Thymus (tissue), 11 donors: ENCODE measurements at regions not wholly inside any gene's neighbourhood (a gene's known extent, or its start where the extent isn't known, plus 50 kb on each side); places are given as distances from the start of the nearest gene placed in this dataset.

ENCODE experiments used
- DNase-seq, 9 donors: peaks; one replicate each; pipeline ENCODE4 v3.0.0-alpha.2; 2013; ENCODE audit warnings: low spot score in 9 of 9, low read depth in 6 of 9, missing footprints in 1 of 9
- H3K27ac ChIP-seq, 2 donors: one replicate each; pipeline ENCODE4 v1.5.1; 2013; ENCODE audit warnings: control low read depth in 1 of 2, low read depth in 1 of 2, low read length in 1 of 2, mild to moderate bottlenecking in 1 of 2, moderate library complexity in 1 of 2
- H3K27me3 ChIP-seq, 2 donors: one replicate each; pipeline ENCODE4 v1.5.1; 2013; ENCODE audit warnings: low read length in 1 of 2; ENCODE audit not compliant: control insufficient read depth in 2 of 2, insufficient read depth in 1 of 2
- H3K36me3 ChIP-seq, 2 donors: one replicate each; pipeline ENCODE4 v1.5.1; 2013; ENCODE audit warnings: low read length in 1 of 2, mild to moderate bottlenecking in 1 of 2, moderate library complexity in 1 of 2; ENCODE audit not compliant: control insufficient read depth in 2 of 2, insufficient read depth in 2 of 2
- H3K4me1 ChIP-seq, 2 donors: one replicate each; pipeline ENCODE4 v1.5.1; 2013; ENCODE audit warnings: low read length in 2 of 2; ENCODE audit not compliant: control insufficient read depth in 2 of 2, insufficient read depth in 2 of 2
- H3K4me3 ChIP-seq, 2 donors: one replicate each; pipeline ENCODE4 v1.5.1; 2013; ENCODE audit warnings: low read length in 2 of 2, control low read depth in 1 of 2, mild to moderate bottlenecking in 1 of 2
- H3K9me3 ChIP-seq, 2 donors: one replicate each; pipeline ENCODE4 v1.5.1; 2013; ENCODE audit warnings: low read length in 1 of 2, mild to moderate bottlenecking in 1 of 2; ENCODE audit not compliant: control insufficient read depth in 2 of 2, insufficient read depth in 1 of 2
- WGBS: extraction: QIAGEN DNeasy Blood & Tissue Kit; methylation state at CpG from one replicate; pipeline ENCODE4 v1.1.7; 2013; 5-methylcytosine and 5-hydroxymethylcytosine counted together
- donor health status: healthy.

- Histone ChIP-seq H3K9me3 (no peaks in the 10 kb centered on the region), H3K27ac (no peak overlapping the region), H3K27me3 (no peaks in the 10 kb centered on the region), H3K4me1 (no peaks in the 10 kb centered on the region), H3K36me3 (no peaks in the 10 kb centered on the region), H3K4me3 (no peak overlapping the region)
- DNase-seq: no peak
- 95% methylated on average over 5 of the region's 5 CpGs for WGBS
These were observed 410.6 kb downstream of the SPRY1 start for GRCh38 chr4:123807187-123807586.

DNA sequence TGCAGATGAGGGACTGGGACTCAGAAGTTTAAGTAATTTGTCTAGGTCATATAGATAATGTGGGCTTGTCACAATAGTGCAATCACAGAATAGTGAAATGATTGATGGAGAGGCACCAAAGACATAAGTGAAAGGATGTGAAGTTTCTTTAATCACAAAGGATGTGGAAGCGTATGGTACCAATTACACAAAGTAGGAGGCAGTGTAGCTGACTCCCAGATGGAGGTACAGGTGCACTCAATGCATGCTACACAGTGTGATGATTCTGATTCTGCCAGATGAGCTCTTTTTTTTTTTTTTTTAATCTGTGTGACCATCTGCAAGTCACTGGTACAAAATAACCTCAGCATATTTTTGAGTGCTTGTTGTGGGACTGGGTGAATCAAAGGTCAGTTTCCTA, 411.3 kb downstream of the SPRY1 start:
- Histone ChIP-seq H3K27ac (no peak overlapping the region), H3K4me1 (no peaks in the 10 kb centered on the region)
- WGBS: 95% methylated on average over 1 of the region's 1 CpG

DNA sequence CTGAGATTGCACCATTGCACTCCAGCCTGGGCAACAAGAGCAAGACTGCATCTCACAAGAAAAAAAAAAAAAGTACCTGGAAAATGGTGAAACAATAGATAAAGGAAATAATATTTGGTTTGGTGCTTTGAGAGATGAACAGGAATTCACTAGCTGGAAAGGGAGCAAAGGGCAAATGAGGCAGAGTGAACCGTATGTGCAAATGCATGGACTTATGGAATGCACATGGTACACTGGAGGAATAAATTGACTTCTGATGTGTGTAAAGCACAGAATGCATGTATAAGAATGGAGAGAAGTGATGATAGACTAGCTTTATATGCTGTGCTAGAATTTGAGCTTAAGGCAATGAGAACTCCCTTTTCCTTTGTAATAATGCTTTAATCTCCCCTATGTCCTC, 413.3 kb downstream of the SPRY1 start:
- Histone ChIP-seq H3K4me3 (no peak overlapping the region), H3K4me1 (no peaks in the 10 kb centered on the region), H3K27ac (no peak overlapping the region), H3K36me3 (no peaks in the 10 kb centered on the region), H3K27me3 (no peaks in the 10 kb centered on the region), H3K9me3 (no peaks in the 10 kb centered on the region)
- no peak for DNase-seq
- 100% methylated on average over 1 of the region's 1 CpG for WGBS

More for the DNA sequence above, 411.3 kb downstream of the SPRY1 start:
- Histone ChIP-seq H3K27me3 (no peaks in the 10 kb centered on the region), H3K36me3 (no peaks in the 10 kb centered on the region), H3K9me3 (no peaks in the 10 kb centered on the region), H3K4me3 (no peak overlapping the region)
- no peak for DNase-seq

- H3K4me1 ChIP-seq: no peaks in the 10 kb centered on the region
- WGBS: 62% methylated on average over 3 of the region's 3 CpGs
- H3K9me3 ChIP-seq: no peaks in the 10 kb centered on the region
- no peak overlapping the region for H3K4me3 ChIP-seq
- H3K27me3 ChIP-seq: no peaks in the 10 kb centered on the region
- no peak overlapping the region for H3K27ac ChIP-seq
- no peak for DNase-seq
- no peaks in the 10 kb centered on the region for H3K36me3 ChIP-seq
These were observed 415.4 kb downstream of the SPRY1 start for GRCh38 chr4:123812066-123812390.

GRCh38 chr4:123813901-123814300, 417.3 kb downstream of the SPRY1 start:
- no peaks in the 10 kb centered on the region for H3K4me1 ChIP-seq
- H3K4me3 ChIP-seq: no peak overlapping the region
- H3K27me3 ChIP-seq: no peaks in the 10 kb centered on the region
- H3K27ac ChIP-seq: no peak overlapping the region
- no peak for DNase-seq
- WGBS: 96% methylated on average over 2 of the region's 2 CpGs
- H3K9me3 ChIP-seq: no peaks in the 10 kb centered on the region
- H3K36me3 ChIP-seq: no peaks in the 10 kb centered on the region

DNA sequence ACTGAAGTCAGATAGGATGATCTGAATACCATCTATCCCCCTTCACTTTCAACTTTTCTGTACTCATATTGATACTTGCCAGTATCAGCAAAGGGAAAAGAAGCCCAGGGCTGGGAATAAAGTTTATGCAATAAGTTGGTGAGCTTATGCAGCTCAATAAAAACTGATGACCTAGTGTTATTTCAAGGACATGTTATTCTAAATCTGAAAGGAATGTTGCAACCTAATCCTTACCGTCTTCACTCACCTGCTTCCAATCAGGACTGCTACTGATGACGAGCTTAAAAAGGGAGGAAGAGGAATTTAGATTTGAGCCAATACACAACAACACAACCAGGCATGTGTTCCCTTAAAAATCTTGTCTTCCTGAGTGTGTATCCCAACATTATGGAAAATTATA, 419.9 kb downstream of the SPRY1 start:
- H3K4me3 ChIP-seq: no peak overlapping the region
- H3K9me3 ChIP-seq: no peaks in the 10 kb centered on the region
- no peak overlapping the region for H3K27ac ChIP-seq
- WGBS: 94% methylated on average over 2 of the region's 2 CpGs
- no peaks in the 10 kb centered on the region for H3K4me1 ChIP-seq
- DNase-seq: no peak
- no peaks in the 10 kb centered on the region for H3K27me3 ChIP-seq
- no peaks in the 10 kb centered on the region for H3K36me3 ChIP-seq

- no peak overlapping the region for H3K4me3 ChIP-seq
- H3K4me1 ChIP-seq: no peaks in the 10 kb centered on the region
- H3K27ac ChIP-seq: no peak overlapping the region
- no peaks in the 10 kb centered on the region for H3K36me3 ChIP-seq
- no peaks in the 10 kb centered on the region for H3K27me3 ChIP-seq
- DNase-seq: no peak
- WGBS: 97% methylated on average over 7 of the region's 7 CpGs
- H3K9me3 ChIP-seq: no peaks in the 10 kb centered on the region
These were observed 420.6 kb downstream of the SPRY1 start for GRCh38 chr4:123817025-123817688.

- Histone ChIP-seq H3K4me3 (no peak overlapping the region), H3K27me3 (no peaks in the 10 kb centered on the region), H3K36me3 (no peaks in the 10 kb centered on the region), H3K9me3 (no peaks in the 10 kb centered on the region), H3K27ac (no peak overlapping the region), H3K4me1 (no peaks in the 10 kb centered on the region)
- DNase-seq: no peak
These were observed 422.9 kb downstream of the SPRY1 start for GRCh38 chr4:123819362-123820035.

GRCh38 chr4:123821861-123822260, 425.3 kb downstream of the SPRY1 start:
- Histone ChIP-seq H3K9me3 (no peaks in the 10 kb centered on the region), H3K27ac (no peak overlapping the region)
- DNase-seq: no peak

More at GRCh38 chr4:123821861-123822260, 425.3 kb downstream of the SPRY1 start:
- Histone ChIP-seq H3K27me3 (no peaks in the 10 kb centered on the region), H3K36me3 (no peaks in the 10 kb centered on the region), H3K4me1 (no peaks in the 10 kb centered on the region), H3K4me3 (no peak overlapping the region)
